Erythroblast (primary cell): ENCODE measurements at regions not wholly inside any gene's neighbourhood (a gene's known extent, or its start where the extent isn't known, plus 50 kb on each side); places are given as distances from the start of the nearest gene placed in this dataset.

Experiments
- GATA1 ChIP-seq: IDR thresholded peaks from 2 replicates; pipeline ENCODE4 v1.6.1; 2011; ENCODE audit warnings: low read depth, mild to moderate bottlenecking, control low read depth, low read length, moderate library complexity
- POLR2A ChIP-seq: IDR thresholded peaks from 2 replicates; pipeline ENCODE4 v1.6.1; 2011; ENCODE audit warnings: mild to moderate bottlenecking, low read length

DNA sequence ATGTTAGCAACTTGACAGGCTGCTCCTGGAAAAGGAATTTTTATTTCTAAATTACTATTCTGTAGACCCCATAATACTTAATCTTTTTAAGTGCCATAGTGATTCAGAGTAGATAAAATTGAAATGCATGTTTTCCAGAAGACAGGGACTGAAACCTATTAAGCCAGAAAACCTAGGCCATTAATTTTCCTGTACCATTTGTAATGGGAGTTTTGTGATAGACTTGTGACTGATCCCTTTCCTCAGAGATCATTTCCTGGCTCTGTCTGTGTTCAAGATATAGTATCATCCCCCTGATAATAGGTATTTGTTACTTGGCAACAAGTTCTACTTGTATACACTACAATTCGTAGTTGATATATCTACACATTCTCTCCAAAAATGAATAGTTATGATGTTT, 1609.8 kb downstream of the AMY1C start:
- TF ChIP-seq POLR2A (no peak), GATA1 (no peak)
